GM23338 (cell line): ENCODE measurements at regions not wholly inside any gene's neighbourhood (a gene's known extent, or its start where the extent isn't known, plus 50 kb on each side); places are given as distances from the start of the nearest gene placed in this dataset.

Experiments
- CREB1 ChIP-seq: fragments of 250-450 bp; sonication (Bioruptor Pico); IDR thresholded peaks from 2 replicates; pipeline ENCODE4 v1.5.0; 2020; ENCODE audit warnings: low read depth, mild to moderate bottlenecking, moderate library complexity
- EZH2 ChIP-seq: fragments of 200-600 bp; sonication (generic); IDR thresholded peaks from one replicate; pipeline ENCODE4 v1.8.0; 2017; ENCODE audit warnings: antibody characterized with exemption, mild to moderate bottlenecking, low read depth; ENCODE audit not compliant: unreplicated experiment
- EZH2phosphoT487 ChIP-seq: fragments of 200-600 bp; sonication (generic); IDR thresholded peaks from one replicate; pipeline ENCODE4 v1.8.1; 2018; ENCODE audit warnings: antibody characterized with exemption; ENCODE audit not compliant: unreplicated experiment
- JUNB ChIP-seq: IDR thresholded peaks from one replicate; pipeline ENCODE4 v1.6.1; 2016; ENCODE audit warnings: antibody characterized with exemption; ENCODE audit not compliant: unreplicated experiment
- POLR2AphosphoS5 ChIP-seq: IDR thresholded peaks from 2 replicates; pipeline ENCODE4 v1.6.1; 2016; ENCODE audit warnings: antibody characterized with exemption, low read depth
- REST ChIP-seq: IDR thresholded peaks from one replicate; pipeline ENCODE4 v1.6.1; 2018; ENCODE audit warnings: antibody characterized with exemption; ENCODE audit not compliant: unreplicated experiment
- STAT1 ChIP-seq: IDR thresholded peaks from one replicate; pipeline ENCODE4 v1.6.1; 2016; ENCODE audit warnings: antibody characterized with exemption; ENCODE audit not compliant: unreplicated experiment
- ZNF114 ChIP-seq: fragments of 250-450 bp; sonication (Bioruptor Pico); IDR thresholded peaks from 2 replicates; pipeline ENCODE4 v1.5.0; 2020; ENCODE audit warnings: mild to moderate bottlenecking, moderate library complexity
- ZNF331 ChIP-seq: fragments of 250-450 bp; sonication (Bioruptor Pico); IDR thresholded peaks from 2 replicates; pipeline ENCODE4 v1.5.0; 2020; ENCODE audit warnings: low read depth, mild to moderate bottlenecking, moderate library complexity
- TF ChIP-seq, protein P1 (sequence below), 2 experiments: fragments of 200-600 bp in 1 of 2; sonication (generic) in 1 of 2; conservative IDR thresholded peaks; 2 replicates each; pipeline versions ENCODE4 v1.5.1 to v1.6.1; 2016 to 2017; ENCODE audit warnings: antibody characterized with exemption in 2 of 2, low read depth in 2 of 2, mild to moderate bottlenecking in 2 of 2, moderate library complexity in 1 of 2
- TF ChIP-seq, protein P2 (sequence below): IDR thresholded peaks from 2 replicates; pipeline ENCODE4 v1.6.1; 2016; ENCODE audit warnings: antibody characterized with exemption

GRCh38 chr14:56862836-56863235 is 52.6 kb upstream of the OTX2 start:
- TF ChIP-seq, protein P1, sequence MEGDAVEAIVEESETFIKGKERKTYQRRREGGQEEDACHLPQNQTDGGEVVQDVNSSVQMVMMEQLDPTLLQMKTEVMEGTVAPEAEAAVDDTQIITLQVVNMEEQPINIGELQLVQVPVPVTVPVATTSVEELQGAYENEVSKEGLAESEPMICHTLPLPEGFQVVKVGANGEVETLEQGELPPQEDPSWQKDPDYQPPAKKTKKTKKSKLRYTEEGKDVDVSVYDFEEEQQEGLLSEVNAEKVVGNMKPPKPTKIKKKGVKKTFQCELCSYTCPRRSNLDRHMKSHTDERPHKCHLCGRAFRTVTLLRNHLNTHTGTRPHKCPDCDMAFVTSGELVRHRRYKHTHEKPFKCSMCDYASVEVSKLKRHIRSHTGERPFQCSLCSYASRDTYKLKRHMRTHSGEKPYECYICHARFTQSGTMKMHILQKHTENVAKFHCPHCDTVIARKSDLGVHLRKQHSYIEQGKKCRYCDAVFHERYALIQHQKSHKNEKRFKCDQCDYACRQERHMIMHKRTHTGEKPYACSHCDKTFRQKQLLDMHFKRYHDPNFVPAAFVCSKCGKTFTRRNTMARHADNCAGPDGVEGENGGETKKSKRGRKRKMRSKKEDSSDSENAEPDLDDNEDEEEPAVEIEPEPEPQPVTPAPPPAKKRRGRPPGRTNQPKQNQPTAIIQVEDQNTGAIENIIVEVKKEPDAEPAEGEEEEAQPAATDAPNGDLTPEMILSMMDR (conservative IDR thresholded peaks at IDR 0.05; ENCODE audit: low read depth in 2 of 2) = no peak
- TF ChIP-seq EZH2 (no peak), EZH2phosphoT487 (no peak), STAT1 (no peak), POLR2AphosphoS5 (no peak), REST (no peak), ZNF331 (CRISPR knock-in tag) (no peak), CREB1 (CRISPR knock-in tag) (no peak), JUNB (no peak), ZNF114 (no peak)
- TF ChIP-seq, protein P2, sequence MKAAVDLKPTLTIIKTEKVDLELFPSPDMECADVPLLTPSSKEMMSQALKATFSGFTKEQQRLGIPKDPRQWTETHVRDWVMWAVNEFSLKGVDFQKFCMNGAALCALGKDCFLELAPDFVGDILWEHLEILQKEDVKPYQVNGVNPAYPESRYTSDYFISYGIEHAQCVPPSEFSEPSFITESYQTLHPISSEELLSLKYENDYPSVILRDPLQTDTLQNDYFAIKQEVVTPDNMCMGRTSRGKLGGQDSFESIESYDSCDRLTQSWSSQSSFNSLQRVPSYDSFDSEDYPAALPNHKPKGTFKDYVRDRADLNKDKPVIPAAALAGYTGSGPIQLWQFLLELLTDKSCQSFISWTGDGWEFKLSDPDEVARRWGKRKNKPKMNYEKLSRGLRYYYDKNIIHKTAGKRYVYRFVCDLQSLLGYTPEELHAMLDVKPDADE = no peak
